Mucosa of gallbladder (tissue), 1 donor: ENCODE measurements at regions not wholly inside any gene's neighbourhood (a gene's known extent, or its start where the extent isn't known, plus 50 kb on each side); places are given as distances from the start of the nearest gene placed in this dataset.
"Not testable (repeated sequence)": the region's sequence is repeated elsewhere in the genome, so short reads cannot be mapped to it uniquely, and the experiment has no call there.

Experiments used
- DNase-seq: peaks from one replicate; pipeline ENCODE4 v3.0.0-alpha.2; 2020; ENCODE audit warnings: low spot score
- donor health status: DM: no; HTN: no; CAD: no.

DNA sequence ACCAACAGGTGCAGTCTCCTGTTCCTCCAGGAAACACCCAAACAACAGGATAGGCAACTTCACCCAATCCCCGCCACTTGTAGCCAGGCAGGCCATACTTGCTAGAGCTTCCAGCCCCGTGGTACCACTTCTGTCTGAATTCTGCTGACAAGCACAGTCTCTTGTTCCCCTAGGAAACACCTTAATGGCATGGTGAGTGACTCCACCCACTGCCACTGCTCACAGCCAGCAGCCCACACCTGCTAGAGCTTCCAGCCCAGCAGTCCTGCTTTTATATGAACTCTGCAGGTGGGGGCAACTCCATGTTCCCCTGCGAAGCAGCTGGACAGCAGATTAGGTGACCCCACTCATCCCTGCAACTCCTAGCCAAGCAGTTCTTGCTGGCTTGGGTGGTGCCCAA, 52.6 kb upstream of the COBL start:
- DNase-seq = not testable (repeated sequence)

DNA sequence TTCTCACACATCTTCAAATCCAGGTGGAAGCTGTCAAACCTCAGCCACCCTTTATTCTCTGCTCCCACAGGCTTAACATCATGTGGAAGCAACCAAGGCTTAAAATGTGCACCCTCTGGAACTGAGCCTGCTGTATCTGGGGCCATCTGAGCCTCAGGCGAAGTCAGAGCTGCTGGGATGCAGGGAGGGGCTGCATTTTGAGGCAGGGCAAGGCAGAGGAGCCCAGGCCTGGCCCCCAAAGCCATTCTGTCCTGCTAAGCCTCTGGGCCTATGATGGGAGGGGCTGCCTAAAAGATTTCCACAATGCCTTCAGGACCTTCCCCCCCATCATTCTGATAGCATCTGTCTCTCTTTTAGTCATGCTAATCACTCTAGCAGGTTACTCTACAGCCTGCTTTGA, 51.7 kb upstream of the COBL start:
- DNase-seq = no peak

DNA sequence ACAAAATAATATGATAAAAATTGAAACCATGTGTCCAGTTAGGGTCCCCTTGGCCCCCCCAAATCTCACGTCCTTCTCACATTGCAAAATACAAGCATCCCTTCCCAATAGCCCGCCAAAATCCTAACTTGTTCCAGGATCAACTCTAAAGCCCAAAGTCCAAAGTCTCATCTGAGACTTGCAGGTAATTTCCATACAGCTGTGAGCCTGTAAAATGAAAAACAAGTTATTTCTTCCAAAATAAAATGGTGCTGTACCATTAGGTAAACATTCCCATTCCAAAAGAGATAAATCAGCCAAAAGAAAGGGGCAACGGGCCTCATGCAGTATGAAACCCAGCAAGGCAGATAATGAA, 51.0 kb upstream of the COBL start:
- DNase-seq = no peak

DNA sequence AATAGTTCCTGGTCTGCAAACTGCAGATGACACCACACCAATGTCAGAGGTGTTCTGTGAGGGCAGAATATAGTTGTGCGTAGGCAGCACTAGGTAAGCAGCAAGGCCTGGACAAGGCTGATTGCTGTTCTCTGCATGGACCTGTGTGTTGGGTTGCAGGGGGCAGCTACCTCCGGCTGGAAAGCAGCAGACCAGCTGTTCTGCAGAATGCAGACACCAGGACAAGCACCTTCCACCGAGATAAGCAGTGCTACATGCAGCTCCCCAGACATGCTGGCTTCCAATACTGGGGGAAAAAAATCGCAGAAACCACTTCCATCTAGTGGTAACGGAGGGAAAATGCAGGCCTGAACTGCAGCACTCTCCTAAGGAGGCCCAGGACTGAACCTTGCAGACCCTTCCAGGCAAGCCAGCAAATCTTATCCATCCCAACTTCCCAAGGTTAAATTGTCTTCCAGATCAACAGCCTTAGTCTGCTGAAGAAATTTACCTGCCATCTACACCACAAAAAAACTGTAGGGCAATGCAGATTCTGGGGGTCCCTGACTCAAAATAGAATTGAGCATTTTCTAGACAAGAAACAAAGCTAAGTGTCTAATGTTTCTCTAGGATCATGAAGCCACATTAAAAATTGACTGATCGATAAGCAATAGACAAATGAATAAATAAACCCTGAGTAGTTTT, 50.5 kb upstream of the COBL start:
- DNase-seq = peak; percentile 35
